H1 (cell line): ENCODE measurements at regions not wholly inside any gene's neighbourhood (a gene's known extent, or its start where the extent isn't known, plus 50 kb on each side); places are given as distances from the start of the nearest gene placed in this dataset.

Experiments used
- CTCF ChIA-PET: fragments of 300-600 bp; sonication (Branson Sonifier 250); formaldehyde crosslinking; loops from one replicate; lab custom pipeline; 2021; ENCODE audit not compliant: partially characterized antibody; lab: Charles Lee
- POLR2A ChIA-PET: fragments of 300-600 bp; sonication (Branson Sonifier 250); formaldehyde crosslinking; loops from one replicate; lab custom pipeline; 2021; ENCODE audit warnings: inconsistent platforms; ENCODE audit not compliant: partially characterized antibody; lab: Charles Lee
- DNase-seq, 2 experiments: peaks; one replicate each; pipeline versions ENCODE4 v3.0.0 to v3.0.0-alpha.2; 2010 to 2022; ENCODE audit warnings: low spot score in 2 of 2, low read depth in 1 of 2, mixed read lengths in 1 of 2
- FAIRE-seq: peaks from 2 replicates; lab custom pipeline; 2011; peaks lifted over from hg19 to GRCh38; lab: Jason Lieb, UNC
- H2AFZ ChIP-seq: 2 replicates; pipeline ENCODE4 v1.8.1; 2012; ENCODE audit warnings: low read length, inconsistent platforms
- H2AK5ac ChIP-seq: 2 replicates; pipeline ENCODE4 v1.6.1; 2013; ENCODE audit warnings: low read depth, low read length
- H2BK120ac ChIP-seq: replicated peaks from 2 replicates; pipeline ENCODE3; 2013; ENCODE audit warnings: low read depth, low read length, inconsistent platforms
- H2BK12ac ChIP-seq: 2 replicates; pipeline ENCODE4 v1.6.1; 2013; ENCODE audit warnings: low read depth, low read length
- H2BK15ac ChIP-seq: 2 replicates; pipeline ENCODE4 v1.6.1; 2013; ENCODE audit warnings: low read length
- H2BK20ac ChIP-seq: 2 replicates; pipeline ENCODE4 v1.6.1; 2013; ENCODE audit warnings: low read length
- H2BK5ac ChIP-seq: 2 replicates; pipeline ENCODE4 v1.6.1; 2013; ENCODE audit warnings: low read depth, low read length
- H3K14ac ChIP-seq: 2 replicates; pipeline ENCODE4 v1.6.1; 2013; ENCODE audit warnings: inconsistent platforms; ENCODE audit not compliant: insufficient read length
- H3K18ac ChIP-seq: 2 replicates; pipeline ENCODE4 v1.6.1; 2013; ENCODE audit warnings: low read length; ENCODE audit errors: extremely low read depth
- H3K23ac ChIP-seq: 2 replicates; pipeline ENCODE4 v1.6.1; 2013; ENCODE audit warnings: inconsistent platforms; ENCODE audit not compliant: insufficient read length
- H3K23me2 ChIP-seq: 2 replicates; pipeline ENCODE4 v1.6.1; 2013; ENCODE audit warnings: low read depth, low read length
- H3K27ac ChIP-seq: 2 replicates; pipeline ENCODE4 v1.6.1; 2011; ENCODE audit warnings: low read depth, low read length, inconsistent platforms
- H3K27me3 ChIP-seq, 4 experiments: replicated peaks in 1 of 4; 1 replicate in 1 of 4; 2 replicates in 3 of 4; pipeline versions ENCODE4 v1.6.1 to v1.8.1; 2011 to 2013; ENCODE audit warnings: low read length in 3 of 4, mild to moderate bottlenecking in 3 of 4, inconsistent platforms in 2 of 4, mixed read lengths in 2 of 4, moderate library complexity in 1 of 4; ENCODE audit not compliant: control insufficient read depth in 3 of 4, insufficient read depth in 3 of 4; ENCODE audit errors: extremely low read depth in 1 of 4
- H3K36me3 ChIP-seq, 4 experiments: 2 replicates each; pipeline versions ENCODE4 v1.6.1 to v1.8.1; 2011 to 2013; ENCODE audit warnings: mild to moderate bottlenecking in 4 of 4, low read length in 3 of 4, moderate library complexity in 2 of 4, control low read depth in 1 of 4, inconsistent platforms in 1 of 4; ENCODE audit not compliant: insufficient read depth in 4 of 4, control insufficient read depth in 2 of 4
- H3K4ac ChIP-seq: replicated peaks from 2 replicates; pipeline ENCODE3; 2013; ENCODE audit warnings: low read length, low read depth, mixed read lengths, inconsistent platforms; ENCODE audit not compliant: insufficient read length
- H3K4me1 ChIP-seq, 4 experiments: replicated peaks in 1 of 4; 1 replicate in 1 of 4; 2 replicates in 3 of 4; pipeline versions ENCODE4 v1.6.1 to v1.8.1; 2011 to 2013; ENCODE audit warnings: low read length in 3 of 4, inconsistent platforms in 2 of 4, mixed read lengths in 1 of 4; ENCODE audit not compliant: insufficient read depth in 4 of 4, control insufficient read depth in 3 of 4
- H3K4me2 ChIP-seq, 2 experiments: 2 replicates each; pipeline versions ENCODE4 v1.6.1 to v1.8.1; 2011 to 2013; ENCODE audit warnings: low read depth in 2 of 2, low read length in 2 of 2, control low read depth in 1 of 2, inconsistent platforms in 1 of 2, mild to moderate bottlenecking in 1 of 2; ENCODE audit not compliant: insufficient read depth in 1 of 2
- H3K4me3 ChIP-seq, 4 experiments: fragments of 200-600, 300-600 bp in 1 of 4; sonication (generic), shearing (Covaris generic), sonication (Bioruptor Twin) in 1 of 4; 2 replicates each; pipeline versions ENCODE4 v1.5.1 to v1.8.1; 2011 to 2016; ENCODE audit warnings: low read length in 4 of 4, low read depth in 3 of 4, control low read depth in 2 of 4, inconsistent platforms in 2 of 4, mild to moderate bottlenecking in 2 of 4, mixed read lengths in 1 of 4, moderate library complexity in 1 of 4; ENCODE audit not compliant: insufficient read depth in 2 of 4; ENCODE audit errors: extremely low read depth in 1 of 4
- H3K56ac ChIP-seq: replicated peaks from 2 replicates; pipeline ENCODE3; 2013; ENCODE audit warnings: low read depth, mild to moderate bottlenecking, mixed read lengths, low read length, inconsistent platforms; ENCODE audit not compliant: insufficient read length
- H3K79me1 ChIP-seq: 2 replicates; pipeline ENCODE4 v1.6.1; 2013; ENCODE audit warnings: low read depth, low read length, control low read depth
- H3K79me2 ChIP-seq, 2 experiments: 2 replicates each; pipeline versions ENCODE4 v1.6.1 to v1.8.1; 2012 to 2013; ENCODE audit warnings: low read length in 2 of 2, mild to moderate bottlenecking in 2 of 2, inconsistent platforms in 1 of 2; ENCODE audit not compliant: insufficient read depth in 2 of 2, control insufficient read depth in 1 of 2
- H3K9ac ChIP-seq, 4 experiments: replicated peaks in 1 of 4; 1 replicate in 1 of 4; 2 replicates in 3 of 4; pipeline versions ENCODE4 v1.6.1 to v1.8.1; 2011 to 2013; ENCODE audit warnings: low read depth in 3 of 4, low read length in 3 of 4, control low read depth in 2 of 4, mild to moderate bottlenecking in 2 of 4, moderate library complexity in 2 of 4, inconsistent platforms in 1 of 4; ENCODE audit errors: extremely low read depth in 1 of 4
- H3K9me3 ChIP-seq, 2 experiments: 2 replicates each; pipeline versions ENCODE4 v1.6.1 to v1.8.1; 2012 to 2013; ENCODE audit warnings: mild to moderate bottlenecking in 2 of 2, moderate library complexity in 2 of 2, control low read depth in 1 of 2, inconsistent platforms in 1 of 2, low read depth in 1 of 2, low read length in 1 of 2, mixed read lengths in 1 of 2; ENCODE audit not compliant: insufficient read depth in 2 of 2
- H4K20me1 ChIP-seq, 2 experiments: replicated peaks in 1 of 2; 2 replicates each; pipeline versions ENCODE3 to v1.8.1; 2011 to 2013; ENCODE audit warnings: inconsistent platforms in 2 of 2, low read length in 2 of 2, mild to moderate bottlenecking in 1 of 2; ENCODE audit not compliant: insufficient read depth in 2 of 2, control insufficient read depth in 1 of 2
- H4K5ac ChIP-seq: 2 replicates; pipeline ENCODE4 v1.6.1; 2013; ENCODE audit warnings: low read length, low read depth, mixed read lengths, inconsistent platforms; ENCODE audit not compliant: insufficient read length
- H4K8ac ChIP-seq: 2 replicates; pipeline ENCODE4 v1.8.0; 2013; ENCODE audit warnings: mild to moderate bottlenecking, moderate library complexity, low read length, inconsistent platforms; ENCODE audit not compliant: insufficient read depth; ENCODE audit errors: extremely low read depth
- H4K91ac ChIP-seq: replicated peaks from 2 replicates; pipeline ENCODE3; 2013; ENCODE audit warnings: low read length, mixed read lengths, inconsistent platforms; ENCODE audit not compliant: insufficient read length
- CBX5 ChIP-seq: fragments of 300-800, 300-1000 bp; sonication (generic); IDR thresholded peaks from 2 replicates; pipeline ENCODE4 v1.7.1; 2016; ENCODE audit warnings: antibody characterized with exemption, low read length, low read depth
- GTF2F1 ChIP-seq: IDR thresholded peaks from 2 replicates; pipeline ENCODE4 v1.6.1; 2012; ENCODE audit warnings: low read depth, low read length, improper control_type of control experiment, borderline replicate concordance
- RFX5 ChIP-seq: IDR thresholded peaks from 2 replicates; pipeline ENCODE4 v1.6.1; 2011; ENCODE audit warnings: low read depth, low read length, improper control_type of control experiment, borderline replicate concordance
- WGBS, 2 experiments: shearing (Covaris generic) in 1 of 2; methylation state at CpG; one replicate each; pipeline versions ENCODE4 v1.1.6 to v1.1.7; 2013 to 2015; ENCODE audit warnings: low lambda C conversion rate in 2 of 2, mixed read lengths in 2 of 2, inconsistent platforms in 1 of 2, low coverage in 1 of 2, missing lambda C conversion rate in 1 of 2; ENCODE audit not compliant: insufficient replicate concordance in 2 of 2, insufficient coverage in 1 of 2, insufficient read length in 1 of 2; ENCODE audit errors: extremely low coverage in 1 of 2, missing lambda C conversion rate in 1 of 2; 5-methylcytosine and 5-hydroxymethylcytosine counted together

GRCh38 chr4:124529131-124529530, 183.4 kb downstream of the ANKRD50 start:
- Histone ChIP-seq H3K9me3 (no peaks in the 10 kb centered on the region), H3K4me3 (no peak overlapping the region), H2BK120ac (no peak overlapping the region), H4K5ac (no peak overlapping the region), H3K4ac (no peak overlapping the region), H2AFZ (no peak overlapping the region), H2BK12ac (no peak overlapping the region), H2BK15ac (no peak overlapping the region), H3K4me2 (no peak overlapping the region), H3K23ac (no peak overlapping the region), H3K27ac (no peak overlapping the region), H3K4me1 (no peaks in the 10 kb centered on the region), H2BK5ac (no peak overlapping the region), H4K8ac (no peak overlapping the region), H3K9ac (no peak overlapping the region), H3K27me3 (no peaks in the 10 kb centered on the region), H3K14ac (no peak overlapping the region), H3K56ac (no peak overlapping the region), H3K23me2 (no peaks in the 10 kb centered on the region), H3K36me3 (no peaks in the 10 kb centered on the region), H2BK20ac (no peak overlapping the region), H2AK5ac (no peak overlapping the region), H4K20me1 (no peaks in the 10 kb centered on the region), H4K91ac (no peak overlapping the region), H3K79me1 (no peaks in the 10 kb centered on the region), H3K18ac (no peak overlapping the region), H3K79me2 (no peaks in the 10 kb centered on the region)
- CTCF ChIA-PET: interaction anchor here (1.0 kb wide), 1 partner anchor 160 kb away, joined by 3 read pairs; no protein-coding TSS in a partner anchor
- POLR2A ChIA-PET: no interaction called here
- no peak for FAIRE-seq
- DNase-seq: no peak
- 90% methylated on average over 1 of the region's 1 CpG; no CpG with 5 or more reads in 1 of the 2 experiments for WGBS, 2 experiments
- no peak for TF ChIP-seq RFX5
- TF ChIP-seq CBX5: no peak
- no peak for TF ChIP-seq GTF2F1
